ENCODE measurements at regions not wholly inside any gene's neighbourhood (a gene's known extent, or its start where the extent isn't known, plus 50 kb on each side); places are given as distances from the start of the nearest gene placed in this dataset.

GRCh38 chr3:95798628-95799027, 1015.8 kb upstream of the EPHA6 start:
- TF ChIP-seq CTCF (IDR thresholded peaks at IDR 0.05; ENCODE audit: low read length) (no peak), EZH2 (IDR thresholded peaks at IDR 0.05; ENCODE audit: borderline replicate concordance, low read length) (no peak)
